Omental fat pad (tissue), 3 donors: ENCODE measurements at regions not wholly inside any gene's neighbourhood (a gene's known extent, or its start where the extent isn't known, plus 50 kb on each side); places are given as distances from the start of the nearest gene placed in this dataset.
"Not testable (repeated sequence)": the region's sequence is repeated elsewhere in the genome, so short reads cannot be mapped to it uniquely, and the experiment has no call there.

Source experiments
- ATAC-seq: fragments of 150-250 bp; one replicate; pipeline ENCODE4 v1.9.1; 2016; ENCODE audit warnings: mild to moderate bottlenecking, moderate library complexity; ENCODE audit not compliant: low FRiP score
- DNase-seq: peaks from one replicate; pipeline ENCODE4 v3.0.0-alpha.2; 2019; ENCODE audit warnings: low spot score
- CTCF ChIP-seq, 3 donors: fragments of 450-650 bp; IDR thresholded peaks; one replicate each; pipeline ENCODE4 v1.5.1; 2016 to 2017; ENCODE audit warnings: antibody characterized with exemption in 3 of 3, mild to moderate bottlenecking in 3 of 3, moderate library complexity in 2 of 3

GRCh38 chr10:53675177-53675576, 902.6 kb upstream of the MBL2 start:
- DNase-seq, result no peak
- ATAC-seq, result no peak
- no peak for TF ChIP-seq CTCF (IDR thresholded peaks at IDR 0.05)

- ATAC-seq, result no peak
- TF ChIP-seq CTCF (IDR thresholded peaks at IDR 0.05), result no peak
- no peak for DNase-seq
These were observed 894.5 kb upstream of the MBL2 start for GRCh38 chr10:53667063-53667462.

GRCh38 chr10:53664282-53665019, 891.9 kb upstream of the MBL2 start:
- TF ChIP-seq CTCF (IDR thresholded peaks at IDR 0.05), result no peak
- no peak for DNase-seq
- ATAC-seq, result no peak

GRCh38 chr10:53650794-53651193, 878.2 kb upstream of the MBL2 start:
- no peak for DNase-seq
- no peak for TF ChIP-seq CTCF (IDR thresholded peaks at IDR 0.05)
- no peak for ATAC-seq

- DNase-seq, ATAC-seq: not testable (repeated sequence)
These were observed 874.6 kb upstream of the MBL2 start for GRCh38 chr10:53647221-53647620.

GRCh38 chr10:53646525-53646924, 873.9 kb upstream of the MBL2 start:
- DNase-seq, result no peak
- ATAC-seq, result no peak
- no peak for TF ChIP-seq CTCF (IDR thresholded peaks at IDR 0.05)

GRCh38 chr10:53645951-53646350, 873.4 kb upstream of the MBL2 start:
- no peak for TF ChIP-seq CTCF (IDR thresholded peaks at IDR 0.05)

More at GRCh38 chr10:53645951-53646350, 873.4 kb upstream of the MBL2 start:
- DNase-seq, result no peak
- ATAC-seq, result no peak
